CD4-positive, alpha-beta T cell treated with Interferon alpha-2 for 1 hour (primary cell): ENCODE measurements at regions not wholly inside any gene's neighbourhood (a gene's known extent, or its start where the extent isn't known, plus 50 kb on each side); places are given as distances from the start of the nearest gene placed in this dataset.

Source experiments
- DNase-seq, 2 donors: peaks; one replicate each; pipeline ENCODE4 v3.0.0-alpha.2; 2020 to 2022

DNA sequence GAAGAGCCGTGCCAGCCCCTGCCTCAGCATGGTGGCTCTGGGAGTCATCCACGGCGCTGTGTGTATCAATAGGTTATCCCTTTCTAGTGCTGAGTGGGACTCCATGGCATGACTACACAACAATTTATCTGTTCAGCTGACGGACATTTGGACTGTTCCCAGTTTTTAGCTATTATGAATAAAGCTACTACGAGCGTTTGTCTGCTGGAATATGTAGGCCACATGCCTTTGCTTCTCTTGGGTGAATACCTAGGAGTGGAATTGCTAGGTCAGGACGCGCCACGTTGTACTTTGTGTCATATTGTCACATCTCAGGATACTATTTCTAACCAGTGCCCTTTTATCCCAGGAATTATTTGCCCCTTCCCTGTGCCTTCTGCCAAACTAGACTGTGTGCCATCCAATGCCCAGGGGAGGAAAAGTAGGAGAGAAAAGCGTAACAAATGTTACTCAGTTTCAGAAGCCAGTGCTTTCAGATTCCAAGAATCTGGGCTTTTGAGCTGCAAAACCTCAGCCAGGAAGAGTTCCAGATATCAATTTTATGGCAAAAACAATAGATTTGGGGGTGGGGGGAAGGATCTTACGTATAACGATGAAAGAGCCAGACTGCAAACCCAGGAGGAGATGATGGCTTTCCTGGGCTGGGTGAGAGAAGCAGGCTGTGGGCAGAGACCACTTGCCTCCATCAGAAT is 62.5 kb upstream of the NCOR2 start:
- no peak for DNase-seq

DNA sequence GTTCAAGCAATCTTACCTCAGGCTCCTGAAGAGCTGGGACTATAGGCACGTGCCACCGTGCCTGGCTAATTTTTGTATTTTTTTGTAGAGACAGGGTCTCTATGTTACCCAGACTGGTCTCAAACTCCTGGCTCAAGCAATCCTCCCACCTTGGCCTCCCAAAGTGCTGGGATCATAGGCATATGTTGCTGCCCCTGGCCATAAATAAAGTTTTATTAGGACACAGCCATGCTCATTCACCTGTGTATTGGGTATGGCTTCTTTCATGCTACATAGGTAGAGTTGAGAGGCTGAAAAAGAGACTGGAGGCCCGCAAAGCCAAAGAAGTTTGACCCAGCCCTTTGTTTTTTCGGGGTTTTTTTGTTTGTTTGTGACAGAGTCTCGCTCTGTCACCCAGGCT is 61.7 kb upstream of the NCOR2 start:
- no peak for DNase-seq

DNA sequence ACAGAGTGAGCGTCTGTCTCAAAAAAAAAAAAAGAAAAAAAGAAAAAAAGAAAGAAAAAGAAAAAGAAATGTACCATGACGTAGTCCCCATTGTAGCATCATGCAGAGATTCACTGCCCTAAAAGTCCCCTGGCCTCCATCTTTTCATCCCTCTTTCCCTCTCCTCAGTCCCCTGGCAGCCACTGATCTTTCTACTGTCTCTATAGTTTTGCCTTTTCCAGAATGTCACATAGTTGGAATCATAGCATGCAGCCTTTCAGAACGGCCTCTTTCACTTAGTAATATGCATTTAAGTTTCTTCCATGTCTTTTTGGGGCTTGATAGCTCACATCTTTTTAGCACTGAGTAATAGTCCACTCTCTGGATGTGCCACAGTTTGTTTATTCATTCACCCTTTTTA is 60.5 kb upstream of the NCOR2 start:
- no peak for DNase-seq

- no peak for DNase-seq
Measured at GRCh38 chr12:124626971-124627411, 59.6 kb upstream of the NCOR2 start.

DNA sequence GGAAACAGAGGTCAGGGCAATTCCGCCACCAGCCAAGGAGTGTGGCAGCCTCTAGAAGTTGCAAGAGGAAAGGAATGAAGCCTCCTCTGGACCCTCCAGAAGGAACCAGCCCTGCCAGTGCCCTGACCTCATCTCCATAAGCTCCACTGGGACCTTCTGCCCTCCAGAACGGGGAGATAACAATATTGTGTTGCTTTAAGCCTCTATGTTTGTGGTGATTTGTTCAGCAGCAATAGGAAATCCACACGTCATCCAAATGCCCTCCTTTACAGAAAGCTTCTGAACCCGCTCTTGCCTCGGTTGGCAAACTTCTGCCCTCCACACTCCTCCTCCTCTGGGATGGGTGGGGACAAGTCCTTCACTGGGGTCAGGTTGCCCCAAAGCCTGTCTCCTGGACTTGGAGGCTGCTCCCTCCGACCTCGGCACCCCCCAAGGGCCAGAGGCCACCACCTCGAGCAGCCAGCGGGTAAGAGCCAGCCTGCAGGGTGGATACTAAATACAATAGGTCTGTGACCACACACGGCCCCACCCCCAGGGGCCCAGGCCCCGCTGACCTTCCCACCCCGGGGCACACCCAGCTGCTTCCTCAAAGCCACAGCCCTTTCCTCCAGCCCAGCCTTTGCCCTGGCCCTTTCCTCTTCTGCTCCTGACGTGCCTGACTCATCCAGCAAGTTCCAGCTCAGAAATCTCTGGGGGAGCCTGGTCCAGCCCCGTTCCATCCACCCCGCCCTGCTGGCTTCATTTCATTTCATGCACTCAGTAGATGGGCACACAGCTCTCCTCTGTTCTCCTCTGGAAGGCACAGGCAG is 58.7 kb upstream of the NCOR2 start:
- DNase-seq: peak in 1 of 2 donors; percentile 76

DNA sequence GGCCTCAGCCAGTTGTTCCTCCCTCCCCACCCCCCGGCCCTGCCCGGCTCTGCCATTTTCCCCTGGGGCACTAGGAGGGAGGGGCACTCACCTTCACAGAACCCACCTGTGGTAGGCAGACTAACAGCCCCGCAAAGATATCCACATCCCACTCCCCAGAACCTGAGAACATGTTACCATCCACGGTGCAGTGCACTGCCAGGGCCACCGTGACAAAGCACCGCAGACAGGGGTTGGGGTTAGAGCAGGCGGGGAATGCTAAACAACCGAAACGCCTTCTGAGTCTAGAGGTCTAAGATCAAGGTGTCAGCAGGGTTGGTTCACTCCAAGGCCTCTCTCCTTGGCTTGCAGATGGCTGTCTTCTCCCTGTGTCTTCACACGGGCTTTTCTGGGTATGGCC is 57.4 kb upstream of the NCOR2 start:
- no peak for DNase-seq

- DNase-seq: no peak
Measured at GRCh38 chr12:124623344-124624035, 56.1 kb upstream of the NCOR2 start.

DNA sequence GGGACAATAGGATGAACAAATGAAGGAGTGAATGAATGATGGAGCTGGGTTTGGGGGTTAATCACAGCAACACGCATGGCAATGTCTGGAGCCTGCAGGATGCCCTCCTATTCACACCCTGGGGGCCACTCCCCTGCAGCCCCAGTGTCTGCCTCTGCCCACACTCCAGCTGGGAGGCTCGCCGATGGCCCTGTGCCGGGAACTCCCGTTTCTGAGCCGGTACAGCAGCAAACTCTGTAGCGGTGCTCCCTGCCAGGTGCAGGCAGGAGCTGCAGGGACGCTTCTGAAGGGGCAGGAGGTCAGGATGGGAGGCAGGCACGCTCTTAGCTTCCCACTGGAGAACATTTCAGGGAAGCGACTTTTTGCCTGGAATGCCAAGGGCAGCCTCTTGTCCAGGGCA is 55.4 kb upstream of the NCOR2 start:
- DNase-seq: no peak

DNA sequence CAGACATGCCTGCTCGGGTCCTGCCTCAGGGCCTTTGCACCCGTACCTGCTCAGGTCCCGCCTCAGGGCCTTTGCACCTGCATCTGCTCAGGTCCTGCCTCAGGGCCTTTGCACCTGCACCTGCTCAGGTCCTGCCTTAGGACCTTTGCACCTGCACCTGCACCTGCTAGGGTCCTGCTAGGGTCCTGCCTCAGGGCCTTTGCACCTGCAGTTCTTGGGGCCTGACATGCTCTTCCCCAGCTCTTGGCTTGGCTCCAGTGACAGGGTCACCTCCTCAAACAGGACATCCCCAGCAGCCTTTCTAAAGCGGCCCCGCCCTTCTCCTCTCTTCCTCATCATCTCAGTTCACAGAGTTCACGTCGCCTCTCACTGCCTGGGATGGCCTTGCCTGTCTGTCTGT is 54.9 kb upstream of the NCOR2 start:
- peak in 1 of 2 donors; percentile 43 for DNase-seq

GRCh38 chr12:124621296-124621660 is 53.9 kb upstream of the NCOR2 start:
- DNase-seq: no peak

DNA sequence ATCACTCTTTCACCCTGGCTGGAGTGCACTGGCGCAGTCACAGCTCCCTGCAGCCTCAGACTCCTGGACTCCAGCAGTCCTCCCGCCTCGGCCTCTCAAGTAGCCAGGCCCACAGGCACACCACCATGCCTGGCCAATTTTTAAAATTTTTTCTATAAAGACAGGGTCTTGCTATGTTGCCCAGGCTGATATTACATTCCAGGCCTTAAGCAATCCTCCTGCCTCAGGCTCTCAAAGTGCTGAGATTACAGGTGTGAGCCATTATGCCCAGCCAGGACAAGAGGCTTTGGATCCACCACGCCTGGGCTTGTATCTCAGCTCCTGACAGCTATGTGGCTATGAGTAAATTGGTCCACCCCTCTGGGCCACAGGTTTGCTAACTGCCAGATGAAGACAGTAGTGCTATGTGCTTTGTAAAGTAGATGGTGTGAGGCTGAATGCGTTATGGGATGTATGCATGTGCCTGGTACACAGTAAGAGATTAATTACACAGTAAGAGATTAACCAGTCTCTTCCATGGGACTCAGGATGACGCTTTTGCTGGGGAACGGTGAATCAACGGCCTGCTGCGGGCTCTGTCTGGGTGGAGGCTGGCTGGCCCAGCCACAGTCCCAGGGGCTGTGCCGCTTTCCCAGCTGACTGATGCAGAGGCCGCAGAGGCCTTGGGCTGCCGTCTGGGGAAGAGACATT is 53.3 kb upstream of the NCOR2 start:
- no peak for DNase-seq

DNA sequence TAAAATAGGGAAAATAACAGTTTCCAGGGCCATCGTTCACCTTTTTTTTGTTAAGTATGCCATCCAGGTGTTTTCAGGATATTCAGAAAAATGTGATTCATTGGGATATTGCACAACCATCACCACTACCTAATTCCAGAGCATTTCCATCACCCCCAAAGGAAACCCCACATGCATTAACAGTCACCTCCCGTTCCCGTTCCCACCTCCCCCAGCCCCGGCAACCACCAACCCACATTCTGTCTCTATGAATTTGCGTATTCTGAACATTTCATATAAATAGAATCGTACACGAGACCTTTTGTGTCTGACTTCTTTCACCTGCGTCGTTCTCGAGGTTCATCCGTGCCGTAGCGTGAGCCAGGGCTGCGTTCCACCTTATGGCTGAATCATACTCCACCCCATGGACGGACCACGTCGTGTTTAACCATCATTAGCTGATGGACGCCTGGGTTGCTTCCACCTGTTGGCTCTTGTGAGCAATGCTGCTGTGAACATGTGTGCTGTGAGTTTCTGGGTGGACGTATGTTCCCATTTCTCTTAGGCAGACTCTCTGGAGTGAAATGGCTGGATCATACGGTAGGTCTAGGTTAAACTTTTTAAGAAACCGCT is 51.0 kb upstream of the NCOR2 start:
- DNase-seq: no peak

- no peak for DNase-seq
Measured at GRCh38 chr12:124617615-124618014, 50.2 kb upstream of the NCOR2 start.
